8988T (cell line): ENCODE measurements at regions not wholly inside any gene's neighbourhood (a gene's known extent, or its start where the extent isn't known, plus 50 kb on each side); places are given as distances from the start of the nearest gene placed in this dataset.
"Not testable (repeated sequence)": the region's sequence is repeated elsewhere in the genome, so short reads cannot be mapped to it uniquely, and the experiment has no call there.

ENCODE experiments used
- DNase-seq: peaks from one replicate; pipeline ENCODE4 v3.0.0; 2011

GRCh38 chr1:817071-817599, 106.6 kb upstream of the SAMD11 start:
- DNase-seq: not testable (repeated sequence)

- not testable (repeated sequence) for DNase-seq
Measured at GRCh38 chr1:817658-818617, 105.8 kb upstream of the SAMD11 start.

- DNase-seq: no peak
Measured at GRCh38 chr1:818618-819291, 105.0 kb upstream of the SAMD11 start.

- DNase-seq: no peak
Measured at GRCh38 chr1:820962-821361, 102.8 kb upstream of the SAMD11 start.

GRCh38 chr1:826808-827207, 96.9 kb upstream of the SAMD11 start:
- not testable (repeated sequence) for DNase-seq

- peak; percentile 27 for DNase-seq
Measured at GRCh38 chr1:827211-828063, 96.3 kb upstream of the SAMD11 start.

GRCh38 chr1:829324-829723, 94.4 kb upstream of the SAMD11 start:
- DNase-seq: not testable (repeated sequence)

GRCh38 chr1:829932-830331, 93.8 kb upstream of the SAMD11 start:
- not testable (repeated sequence) for DNase-seq

GRCh38 chr1:830750-831149, 93.0 kb upstream of the SAMD11 start:
- not testable (repeated sequence) for DNase-seq

- DNase-seq: no peak
Measured at GRCh38 chr1:831522-831921, 92.2 kb upstream of the SAMD11 start.

GRCh38 chr1:832136-832535, 91.6 kb upstream of the SAMD11 start:
- DNase-seq: no peak

GRCh38 chr1:833226-833625, 90.5 kb upstream of the SAMD11 start:
- DNase-seq: not testable (repeated sequence)

- DNase-seq: not testable (repeated sequence)
Measured at GRCh38 chr1:835509-835908, 88.2 kb upstream of the SAMD11 start.

- not testable (repeated sequence) for DNase-seq
Measured at GRCh38 chr1:837601-838000, 86.1 kb upstream of the SAMD11 start.

GRCh38 chr1:838291-838690, 85.4 kb upstream of the SAMD11 start:
- DNase-seq: not testable (repeated sequence)

- not testable (repeated sequence) for DNase-seq
Measured at GRCh38 chr1:840592-840991, 83.1 kb upstream of the SAMD11 start.

GRCh38 chr1:841671-842425, 81.9 kb upstream of the SAMD11 start:
- not testable (repeated sequence) for DNase-seq

- not testable (repeated sequence) for DNase-seq
Measured at GRCh38 chr1:842799-843198, 80.9 kb upstream of the SAMD11 start.

GRCh38 chr1:843946-844345, 79.8 kb upstream of the SAMD11 start:
- DNase-seq: not testable (repeated sequence)

- DNase-seq: no peak
Measured at GRCh38 chr1:844472-845026, 79.2 kb upstream of the SAMD11 start.

GRCh38 chr1:845641-846040, 78.1 kb upstream of the SAMD11 start:
- not testable (repeated sequence) for DNase-seq

GRCh38 chr1:849873-850272, 73.8 kb upstream of the SAMD11 start:
- not testable (repeated sequence) for DNase-seq
